ENCODE measurements at regions not wholly inside any gene's neighbourhood (a gene's known extent, or its start where the extent isn't known, plus 50 kb on each side); places are given as distances from the start of the nearest gene placed in this dataset.
"Not testable (repeated sequence)": the region's sequence is repeated elsewhere in the genome, so short reads cannot be mapped to it uniquely, and the experiment has no call there.

GRCh38 chr7:155377838-155378579 is 79.9 kb upstream of the EN2 start:
- DNase-seq, result peak; percentile 8

GRCh38 chr7:155378580-155378934 is 79.4 kb upstream of the EN2 start:
- no peak for DNase-seq

- no peak for DNase-seq
Measured at GRCh38 chr7:155378959-155379871, 78.7 kb upstream of the EN2 start.

GRCh38 chr7:155380221-155380861 is 77.6 kb upstream of the EN2 start:
- DNase-seq, result peak; percentile 54

- DNase-seq, result no peak
Measured at GRCh38 chr7:155380976-155381851, 76.7 kb upstream of the EN2 start.

GRCh38 chr7:155381852-155382801 is 75.8 kb upstream of the EN2 start:
- no peak for DNase-seq

- no peak for DNase-seq
Measured at GRCh38 chr7:155382802-155383171, 75.1 kb upstream of the EN2 start.

- no peak for DNase-seq
Measured at GRCh38 chr7:155383756-155384491, 74.0 kb upstream of the EN2 start.

GRCh38 chr7:155384751-155385150 is 73.2 kb upstream of the EN2 start:
- no peak for DNase-seq

- not testable (repeated sequence) for DNase-seq
Measured at GRCh38 chr7:155385182-155385581, 72.7 kb upstream of the EN2 start.

- DNase-seq, result no peak
Measured at GRCh38 chr7:155386608-155387007, 71.3 kb upstream of the EN2 start.

- no peak for DNase-seq
Measured at GRCh38 chr7:155387066-155387620, 70.8 kb upstream of the EN2 start.

GRCh38 chr7:155388561-155388960 is 69.4 kb upstream of the EN2 start:
- DNase-seq, result no peak

- DNase-seq, result no peak
Measured at GRCh38 chr7:155391414-155391813, 66.5 kb upstream of the EN2 start.

GRCh38 chr7:155392726-155393570 is 65.0 kb upstream of the EN2 start:
- DNase-seq, result no peak

- DNase-seq, result no peak
Measured at GRCh38 chr7:155394413-155394812, 63.5 kb upstream of the EN2 start.

- DNase-seq, result no peak
Measured at GRCh38 chr7:155395176-155395797, 62.6 kb upstream of the EN2 start.

GRCh38 chr7:155396661-155397060 is 61.3 kb upstream of the EN2 start:
- no peak for DNase-seq

Data from fibroblast of upper back skin (primary cell).